ENCODE measurements at regions not wholly inside any gene's neighbourhood (a gene's known extent, or its start where the extent isn't known, plus 50 kb on each side); places are given as distances from the start of the nearest gene placed in this dataset.
A peak's percentile ranks its signal among the peaks of the same experiment; 100 is the strongest.

DNA sequence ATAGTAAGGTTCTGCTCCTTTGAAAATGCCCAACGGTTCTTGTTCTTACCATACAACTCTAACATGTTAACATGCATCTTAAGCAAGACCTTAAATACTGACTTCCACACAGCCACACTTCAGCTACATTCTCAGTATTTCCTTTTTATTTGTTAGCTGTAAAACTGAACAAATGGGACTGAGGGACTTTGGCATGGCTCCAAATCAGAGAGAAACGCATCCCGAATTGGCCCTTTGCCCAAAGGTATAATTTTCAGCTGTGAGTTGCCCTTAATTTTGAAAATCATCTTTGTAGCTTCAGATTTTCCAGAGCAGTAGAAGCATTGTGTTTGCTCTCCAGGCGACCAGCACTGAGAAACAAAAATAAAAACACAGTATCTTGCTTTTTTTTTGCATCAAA lies 56.4 kb downstream of the NEUROD6 start:
- Histone ChIP-seq H3K27me3 (no peaks in the 10 kb centered on the region), H3K27ac (no peak overlapping the region), H3K4me1 (no peaks in the 10 kb centered on the region), H3K9me3 (no peaks in the 10 kb centered on the region), H3K36me3 (no peaks in the 10 kb centered on the region), H3K4me3 (no peak overlapping the region)
- TF ChIP-seq, protein P1, sequence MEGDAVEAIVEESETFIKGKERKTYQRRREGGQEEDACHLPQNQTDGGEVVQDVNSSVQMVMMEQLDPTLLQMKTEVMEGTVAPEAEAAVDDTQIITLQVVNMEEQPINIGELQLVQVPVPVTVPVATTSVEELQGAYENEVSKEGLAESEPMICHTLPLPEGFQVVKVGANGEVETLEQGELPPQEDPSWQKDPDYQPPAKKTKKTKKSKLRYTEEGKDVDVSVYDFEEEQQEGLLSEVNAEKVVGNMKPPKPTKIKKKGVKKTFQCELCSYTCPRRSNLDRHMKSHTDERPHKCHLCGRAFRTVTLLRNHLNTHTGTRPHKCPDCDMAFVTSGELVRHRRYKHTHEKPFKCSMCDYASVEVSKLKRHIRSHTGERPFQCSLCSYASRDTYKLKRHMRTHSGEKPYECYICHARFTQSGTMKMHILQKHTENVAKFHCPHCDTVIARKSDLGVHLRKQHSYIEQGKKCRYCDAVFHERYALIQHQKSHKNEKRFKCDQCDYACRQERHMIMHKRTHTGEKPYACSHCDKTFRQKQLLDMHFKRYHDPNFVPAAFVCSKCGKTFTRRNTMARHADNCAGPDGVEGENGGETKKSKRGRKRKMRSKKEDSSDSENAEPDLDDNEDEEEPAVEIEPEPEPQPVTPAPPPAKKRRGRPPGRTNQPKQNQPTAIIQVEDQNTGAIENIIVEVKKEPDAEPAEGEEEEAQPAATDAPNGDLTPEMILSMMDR (IDR thresholded peaks at IDR 0.05): no peak
- intact Hi-C loops (cut with DNase I): no loop called here
- no peak for DNase-seq
- ATAC-seq: no peak

DNA sequence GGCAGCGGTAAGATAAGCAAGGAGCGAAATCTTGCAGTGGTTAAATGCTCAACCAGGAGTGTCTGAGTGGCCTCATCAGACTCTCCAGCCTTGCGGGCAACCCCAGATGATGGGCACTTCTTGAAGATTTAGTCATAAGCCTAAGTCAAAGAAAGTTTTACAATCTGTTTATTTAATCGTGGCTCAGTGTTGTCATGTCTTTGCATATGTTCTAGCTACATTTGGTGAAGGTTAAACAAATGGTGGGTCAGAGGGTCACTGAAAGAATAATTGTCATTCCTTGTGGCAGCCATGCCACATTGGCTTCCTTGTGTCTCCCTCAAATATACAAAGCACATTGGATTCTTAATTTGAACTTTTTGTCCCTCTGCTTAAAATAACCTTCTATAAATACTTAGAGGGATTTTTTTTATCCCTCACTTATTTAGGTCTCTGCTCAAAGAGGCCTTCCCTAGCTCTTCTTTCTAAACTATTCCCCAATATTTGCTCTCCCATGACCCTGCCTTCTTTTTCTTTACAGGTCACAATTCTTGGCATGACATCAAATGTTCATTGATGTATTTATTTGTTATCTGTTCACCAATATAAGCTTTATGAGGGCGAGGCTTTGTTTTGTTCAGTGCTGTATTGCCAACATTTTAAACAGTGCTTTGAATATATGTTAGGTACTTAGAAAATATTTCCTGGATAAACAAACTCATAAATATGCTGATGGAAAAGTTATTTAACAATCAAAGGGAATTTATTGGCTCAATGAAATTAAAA lies 68.7 kb downstream of the NEUROD6 start:
- intact Hi-C loops (cut with DNase I): no loop called here
- H3K27me3 ChIP-seq: no peaks in the 10 kb centered on the region
- no peaks in the 10 kb centered on the region for H3K36me3 ChIP-seq
- TF ChIP-seq, protein P1 (IDR thresholded peaks at IDR 0.05): no peak
- ATAC-seq (no peak), DNase-seq (no peak)
- H3K27ac ChIP-seq: no peak overlapping the region
- no peaks in the 10 kb centered on the region for H3K9me3 ChIP-seq
- no peak overlapping the region for H3K4me3 ChIP-seq
- H3K4me1 ChIP-seq: no peaks in the 10 kb centered on the region

DNA sequence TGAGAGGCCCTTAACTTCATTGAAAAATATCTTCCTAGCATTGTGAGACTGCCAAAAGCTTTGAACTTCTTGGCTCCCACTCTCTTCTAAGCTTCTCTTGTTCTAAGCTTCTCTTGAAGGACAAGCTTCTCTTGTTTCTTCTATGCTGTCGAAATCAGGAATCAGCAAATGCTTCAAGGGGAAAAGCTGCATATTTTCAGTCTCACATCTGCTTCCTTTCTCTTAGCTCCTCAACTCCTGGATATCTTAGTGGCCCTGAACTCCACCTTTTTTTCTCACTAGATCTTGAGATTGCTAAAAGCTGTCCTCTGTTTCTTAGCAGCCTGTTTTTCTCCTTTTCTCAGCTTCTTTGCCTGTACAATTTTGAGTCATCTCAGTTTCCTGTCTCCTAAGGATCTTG lies 73.0 kb downstream of the NEUROD6 start:
- TF ChIP-seq, protein P1 (IDR thresholded peaks at IDR 0.05): no peak
- DNase-seq (peak in 2 of 4 donors; percentile 26 to 45), ATAC-seq (no peak)
- no peaks in the 10 kb centered on the region for H3K9me3 ChIP-seq
- intact Hi-C loops (cut with DNase I): no loop called here
- no peaks in the 10 kb centered on the region for H3K36me3 ChIP-seq
- no peak overlapping the region for H3K27ac ChIP-seq
- no peak overlapping the region for H3K4me3 ChIP-seq
- H3K27me3 ChIP-seq: no peaks in the 10 kb centered on the region
- no peaks in the 10 kb centered on the region for H3K4me1 ChIP-seq

DNA sequence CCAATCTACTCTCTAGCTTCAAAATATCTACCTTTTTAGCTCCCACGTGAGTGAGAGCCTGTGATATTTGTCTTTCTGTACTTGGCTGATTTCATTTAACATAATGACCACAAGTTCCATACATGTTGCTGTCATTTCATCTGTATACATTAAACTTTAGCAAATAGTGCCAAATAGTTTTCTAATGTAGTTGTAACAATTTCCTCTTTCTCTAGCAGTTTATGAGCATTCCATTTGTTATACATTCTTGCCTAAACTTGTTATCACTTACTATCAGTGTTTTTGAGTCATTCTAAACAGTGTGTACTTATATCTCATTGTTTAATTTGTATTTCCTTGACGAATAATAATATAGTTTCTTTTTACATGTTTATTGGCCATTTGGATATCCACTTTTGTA lies 77.2 kb downstream of the NEUROD6 start:
- H3K27me3 ChIP-seq: no peaks in the 10 kb centered on the region
- no peaks in the 10 kb centered on the region for H3K36me3 ChIP-seq
- intact Hi-C loops (cut with DNase I): no loop called here
- no peaks in the 10 kb centered on the region for H3K9me3 ChIP-seq
- H3K27ac ChIP-seq: no peak overlapping the region
- TF ChIP-seq, protein P1 (IDR thresholded peaks at IDR 0.05): no peak
- DNase-seq (no peak), ATAC-seq (no peak)
- no peaks in the 10 kb centered on the region for H3K4me1 ChIP-seq
- H3K4me3 ChIP-seq: no peak overlapping the region

DNA sequence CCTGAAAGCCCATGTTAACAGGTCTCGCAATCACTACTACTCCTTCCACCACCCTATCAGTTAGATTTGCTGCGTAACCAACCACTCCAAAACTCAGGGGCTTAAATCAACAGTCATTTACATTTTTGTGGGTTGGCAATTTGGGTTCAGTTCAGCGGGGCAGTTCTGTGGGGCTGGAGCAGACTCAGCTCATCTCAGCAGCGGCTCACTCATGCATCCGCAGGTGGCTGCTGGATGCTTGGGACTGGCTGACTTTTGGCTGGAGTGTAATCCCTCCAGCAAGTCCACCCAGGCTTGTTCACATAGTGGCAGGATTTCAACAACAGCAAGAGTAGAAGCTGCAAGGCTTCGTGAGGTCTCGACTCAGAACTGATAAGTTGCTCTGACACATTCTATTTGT lies 79.2 kb downstream of the NEUROD6 start:
- TF ChIP-seq, protein P1 (IDR thresholded peaks at IDR 0.05): no peak
- intact Hi-C loops (cut with DNase I): no loop called here
- no peaks in the 10 kb centered on the region for H3K27me3 ChIP-seq
- H3K4me1 ChIP-seq: no peaks in the 10 kb centered on the region
- ATAC-seq: no peak
- no peak for DNase-seq
- H3K9me3 ChIP-seq: no peaks in the 10 kb centered on the region
- no peak overlapping the region for H3K27ac ChIP-seq
- H3K36me3 ChIP-seq: no peaks in the 10 kb centered on the region
- no peak overlapping the region for H3K4me3 ChIP-seq
